ENCODE measurements at regions not wholly inside any gene's neighbourhood (a gene's known extent, or its start where the extent isn't known, plus 50 kb on each side); places are given as distances from the start of the nearest gene placed in this dataset.

GRCh38 chr3:110027446-110028080 lies 690.2 kb upstream of the DPPA4 start:
- ChIA-PET CTCF (no interaction called here), POLR2A (no interaction called here)
- Mint-ChIP-seq H3K27ac (no peak overlapping the region), H3K4me3 (no peak overlapping the region), H3K9me3 (peaks cover 0 to 11% (median 2%) of the 10 kb centered on the region in 11 donors), H3K36me3 (no peaks in the 10 kb centered on the region), H3K27me3 (no peaks in the 10 kb centered on the region), H3K4me1 (no peaks in the 10 kb centered on the region)
- Histone ChIP-seq H3K4me1 (ENCODE audit: control insufficient read depth in 2 of 2, insufficient read depth in 2 of 2, low read length in 2 of 2) (no peaks in the 10 kb centered on the region), H3K36me3 (ENCODE audit: control insufficient read depth in 2 of 3, insufficient read depth in 3 of 3, low read length in 3 of 3) (no peaks in the 10 kb centered on the region), H3K27ac (ENCODE audit: low read depth, low read length) (no peak overlapping the region), H3K4me3 (ENCODE audit: low read length) (no peak overlapping the region), H3K9me3 (ENCODE audit: control insufficient read depth in 2 of 3, low read length in 3 of 3) (no peaks in the 10 kb centered on the region), H3K27me3 (ENCODE audit: control insufficient read depth in 2 of 2, insufficient read depth in 2 of 2, low read length in 2 of 2) (no peaks in the 10 kb centered on the region)
- ATAC-seq (no peak), DNase-seq (no peak)
- intact Hi-C loops (cut with micrococcal nuclease), result no loop called here

GRCh38 chr3:110031975-110032374 lies 694.6 kb upstream of the DPPA4 start:
- H3K4me3 ChIP-seq (ENCODE audit: low read length), result no peak overlapping the region
- ChIA-PET POLR2A (no interaction called here), CTCF (interaction anchor here (0.6 kb wide), 1 partner anchor 9 kb away, joined by 3 read pairs; no protein-coding TSS in a partner anchor)
- H3K27me3 ChIP-seq (ENCODE audit: control insufficient read depth in 2 of 2, insufficient read depth in 2 of 2, low read length in 2 of 2), result no peaks in the 10 kb centered on the region
- DNase-seq, result no peak
- H3K27ac ChIP-seq (ENCODE audit: low read depth, low read length), result no peak overlapping the region
- intact Hi-C loops (cut with micrococcal nuclease), result no loop called here
- Mint-ChIP-seq H3K27me3 (no peaks in the 10 kb centered on the region), H3K27ac (no peak overlapping the region), H3K4me3 (no peak overlapping the region), H3K4me1 (no peaks in the 10 kb centered on the region), H3K9me3 (peaks cover 0 to 2% (median 0%) of the 10 kb centered on the region in 11 donors), H3K36me3 (no peaks in the 10 kb centered on the region)
- H3K36me3 ChIP-seq (ENCODE audit: control insufficient read depth in 2 of 3, insufficient read depth in 3 of 3, low read length in 3 of 3), result no peaks in the 10 kb centered on the region
- no peaks in the 10 kb centered on the region for H3K4me1 ChIP-seq (ENCODE audit: control insufficient read depth in 2 of 2, insufficient read depth in 2 of 2, low read length in 2 of 2)
- no peak for ATAC-seq
- no peaks in the 10 kb centered on the region for H3K9me3 ChIP-seq (ENCODE audit: control insufficient read depth in 2 of 3, low read length in 3 of 3)

GRCh38 chr3:110059431-110059830 lies 722.1 kb upstream of the DPPA4 start:
- intact Hi-C loops (cut with micrococcal nuclease), result no loop called here
- no peak overlapping the region for H3K4me3 Mint-ChIP-seq
- ATAC-seq, result no peak

GRCh38 chr3:110062716-110063115 lies 725.4 kb upstream of the DPPA4 start:
- no peaks in the 10 kb centered on the region for H3K9me3 ChIP-seq (ENCODE audit: control insufficient read depth in 2 of 3, low read length in 3 of 3)
- CTCF ChIA-PET, result no interaction called here

More at GRCh38 chr3:110059431-110059830, 722.1 kb upstream of the DPPA4 start:
- H3K27me3 Mint-ChIP-seq, result no peaks in the 10 kb centered on the region
- no peaks in the 10 kb centered on the region for H3K9me3 ChIP-seq (ENCODE audit: control insufficient read depth in 2 of 3, low read length in 3 of 3)
- H3K27ac Mint-ChIP-seq, result no peak overlapping the region
- ChIA-PET POLR2A (no interaction called here), CTCF (no interaction called here)
- H3K4me1 ChIP-seq (ENCODE audit: control insufficient read depth in 2 of 2, insufficient read depth in 2 of 2, low read length in 2 of 2), result no peaks in the 10 kb centered on the region
- no peaks in the 10 kb centered on the region for H3K4me1 Mint-ChIP-seq
- H3K27me3 ChIP-seq (ENCODE audit: control insufficient read depth in 2 of 2, insufficient read depth in 2 of 2, low read length in 2 of 2), result no peaks in the 10 kb centered on the region
- H3K27ac ChIP-seq (ENCODE audit: low read depth, low read length), result no peak overlapping the region
- no peak overlapping the region for H3K4me3 ChIP-seq (ENCODE audit: low read length)
- H3K36me3 Mint-ChIP-seq, result no peaks in the 10 kb centered on the region
- peaks cover 0 to 6% (median 0%) of the 10 kb centered on the region in 11 donors for H3K9me3 Mint-ChIP-seq
- no peaks in the 10 kb centered on the region for H3K36me3 ChIP-seq (ENCODE audit: control insufficient read depth in 2 of 3, insufficient read depth in 3 of 3, low read length in 3 of 3)
- no peak for DNase-seq

GRCh38 chr3:110063178-110063577 lies 725.8 kb upstream of the DPPA4 start:
- POLR2A ChIA-PET, result no interaction called here
- Mint-ChIP-seq H3K9me3 (no peaks in the 10 kb centered on the region), H3K27ac (no peak overlapping the region), H3K27me3 (no peaks in the 10 kb centered on the region), H3K4me3 (no peak overlapping the region), H3K4me1 (no peaks in the 10 kb centered on the region), H3K36me3 (no peaks in the 10 kb centered on the region)
- Histone ChIP-seq H3K9me3 (ENCODE audit: control insufficient read depth in 2 of 3, low read length in 3 of 3) (no peaks in the 10 kb centered on the region), H3K36me3 (ENCODE audit: control insufficient read depth in 2 of 3, insufficient read depth in 3 of 3, low read length in 3 of 3) (no peaks in the 10 kb centered on the region), H3K4me1 (ENCODE audit: control insufficient read depth in 2 of 2, insufficient read depth in 2 of 2, low read length in 2 of 2) (no peaks in the 10 kb centered on the region), H3K4me3 (ENCODE audit: low read length) (no peak overlapping the region), H3K27ac (ENCODE audit: low read depth, low read length) (no peak overlapping the region), H3K27me3 (ENCODE audit: control insufficient read depth in 2 of 2, insufficient read depth in 2 of 2, low read length in 2 of 2) (no peaks in the 10 kb centered on the region)
- no peak for ATAC-seq
- CTCF ChIA-PET, result no interaction called here
- no peak for DNase-seq
- intact Hi-C loops (cut with micrococcal nuclease), result no loop called here

More at GRCh38 chr3:110062716-110063115, 725.4 kb upstream of the DPPA4 start:
- Mint-ChIP-seq H3K27ac (no peak overlapping the region), H3K27me3 (no peaks in the 10 kb centered on the region), H3K36me3 (no peaks in the 10 kb centered on the region), H3K4me1 (no peaks in the 10 kb centered on the region), H3K9me3 (no peaks in the 10 kb centered on the region), H3K4me3 (no peak overlapping the region)
- ATAC-seq (no peak), DNase-seq (no peak)
- Histone ChIP-seq H3K4me1 (ENCODE audit: control insufficient read depth in 2 of 2, insufficient read depth in 2 of 2, low read length in 2 of 2) (no peaks in the 10 kb centered on the region), H3K27ac (ENCODE audit: low read depth, low read length) (no peak overlapping the region), H3K36me3 (ENCODE audit: control insufficient read depth in 2 of 3, insufficient read depth in 3 of 3, low read length in 3 of 3) (no peaks in the 10 kb centered on the region), H3K27me3 (ENCODE audit: control insufficient read depth in 2 of 2, insufficient read depth in 2 of 2, low read length in 2 of 2) (no peaks in the 10 kb centered on the region), H3K4me3 (ENCODE audit: low read length) (no peak overlapping the region)
- POLR2A ChIA-PET, result no interaction called here
- intact Hi-C loops (cut with micrococcal nuclease), result no loop called here

GRCh38 chr3:110066206-110066605 lies 728.9 kb upstream of the DPPA4 start:
- Histone ChIP-seq H3K9me3 (ENCODE audit: control insufficient read depth in 2 of 3, low read length in 3 of 3) (no peaks in the 10 kb centered on the region), H3K27me3 (ENCODE audit: control insufficient read depth in 2 of 2, insufficient read depth in 2 of 2, low read length in 2 of 2) (no peaks in the 10 kb centered on the region), H3K27ac (ENCODE audit: low read depth, low read length) (no peak overlapping the region), H3K4me1 (ENCODE audit: control insufficient read depth in 2 of 2, insufficient read depth in 2 of 2, low read length in 2 of 2) (no peaks in the 10 kb centered on the region), H3K36me3 (ENCODE audit: control insufficient read depth in 2 of 3, insufficient read depth in 3 of 3, low read length in 3 of 3) (no peaks in the 10 kb centered on the region), H3K4me3 (ENCODE audit: low read length) (no peak overlapping the region)
- intact Hi-C loops (cut with micrococcal nuclease), result no loop called here
- peaks cover 0 to under 1% (median 0%) of the 10 kb centered on the region in 11 donors for H3K9me3 Mint-ChIP-seq
- ATAC-seq (no peak), DNase-seq (no peak)
- POLR2A ChIA-PET, result no interaction called here
- H3K4me3 Mint-ChIP-seq, result no peak overlapping the region
- no peaks in the 10 kb centered on the region for H3K36me3 Mint-ChIP-seq
- no peaks in the 10 kb centered on the region for H3K4me1 Mint-ChIP-seq
- no peaks in the 10 kb centered on the region for H3K27me3 Mint-ChIP-seq
- CTCF ChIA-PET, result no interaction called here
- H3K27ac Mint-ChIP-seq, result no peak overlapping the region

- Mint-ChIP-seq H3K9me3 (peaks cover 0 to 7% (median 6%) of the 10 kb centered on the region in 11 donors), H3K4me3 (no peak overlapping the region), H3K4me1 (no peaks in the 10 kb centered on the region), H3K36me3 (peaks cover 0 to 5% (median 0%) of the 10 kb centered on the region in 5 donors), H3K27ac (no peak overlapping the region), H3K27me3 (no peaks in the 10 kb centered on the region)
- no peak overlapping the region for H3K27ac ChIP-seq (ENCODE audit: low read depth, low read length)
- H3K4me3 ChIP-seq (ENCODE audit: low read length), result no peak overlapping the region
- no peaks in the 10 kb centered on the region for H3K27me3 ChIP-seq (ENCODE audit: control insufficient read depth in 2 of 2, insufficient read depth in 2 of 2, low read length in 2 of 2)
- ATAC-seq, result no peak
- no peaks in the 10 kb centered on the region for H3K9me3 ChIP-seq (ENCODE audit: control insufficient read depth in 2 of 3, low read length in 3 of 3)
- H3K4me1 ChIP-seq (ENCODE audit: control insufficient read depth in 2 of 2, insufficient read depth in 2 of 2, low read length in 2 of 2), result no peaks in the 10 kb centered on the region
- ChIA-PET CTCF (no interaction called here), POLR2A (no interaction called here)
- intact Hi-C loops (cut with micrococcal nuclease), result no loop called here
- H3K36me3 ChIP-seq (ENCODE audit: control insufficient read depth in 2 of 3, insufficient read depth in 3 of 3, low read length in 3 of 3), result no peaks in the 10 kb centered on the region
- no peak for DNase-seq
These were observed 730.2 kb upstream of the DPPA4 start for GRCh38 chr3:110067527-110067926.

Measured in naive thymus-derived CD4-positive, alpha-beta T cell (primary cell).